VCaP (cell line): ENCODE measurements at regions not wholly inside any gene's neighbourhood (a gene's known extent, or its start where the extent isn't known, plus 50 kb on each side); places are given as distances from the start of the nearest gene placed in this dataset.

Source experiments
- H3K27ac ChIP-seq: fragments of 450-650 bp; 2 replicates; pipeline ENCODE4 v1.5.1; 2017
- CTCF ChIP-seq: fragments of 450-650 bp; conservative IDR thresholded peaks from 2 replicates; pipeline ENCODE4 v1.5.1; 2017; ENCODE audit warnings: mild to moderate bottlenecking, moderate library complexity

- H3K27ac ChIP-seq: no peak overlapping the region
- no peak for TF ChIP-seq CTCF
Observed at GRCh38 chr1:221926441-221926840, 184.6 kb upstream of the DUSP10 start.

GRCh38 chr1:221925947-221926346 lies 184.1 kb upstream of the DUSP10 start:
- H3K27ac ChIP-seq: no peak overlapping the region
- no peak for TF ChIP-seq CTCF

- no peak for TF ChIP-seq CTCF
- no peak overlapping the region for H3K27ac ChIP-seq
Observed at GRCh38 chr1:221923929-221924598, 182.2 kb upstream of the DUSP10 start.

- TF ChIP-seq CTCF: no peak
- H3K27ac ChIP-seq: no peak overlapping the region
Observed at GRCh38 chr1:221921936-221922335, 180.0 kb upstream of the DUSP10 start.

- H3K27ac ChIP-seq: no peak overlapping the region
- TF ChIP-seq CTCF: no peak
Observed at GRCh38 chr1:221919743-221920142, 177.9 kb upstream of the DUSP10 start.

- H3K27ac ChIP-seq: no peak overlapping the region
- no peak for TF ChIP-seq CTCF
Observed at GRCh38 chr1:221919341-221919740, 177.5 kb upstream of the DUSP10 start.

- no peak overlapping the region for H3K27ac ChIP-seq
- no peak for TF ChIP-seq CTCF
Observed at GRCh38 chr1:221916176-221916575, 174.3 kb upstream of the DUSP10 start.
